DMS153 treated with DMSO at 0.1 percent for 48 hours (cell line): ENCODE measurements at regions not wholly inside any gene's neighbourhood (a gene's known extent, or its start where the extent isn't known, plus 50 kb on each side); places are given as distances from the start of the nearest gene placed in this dataset.
"Not testable (repeated sequence)": the region's sequence is repeated elsewhere in the genome, so short reads cannot be mapped to it uniquely, and the experiment has no call there.

Experiments used
- DNase-seq: peaks from one replicate; lab custom pipeline; 2025; ENCODE audit not compliant: unreplicated experiment; lab: John Stamatoyannopoulos, UW

GRCh38 chr11:13134886-13135285 lies 125.8 kb downstream of the RASSF10 start:
- DNase-seq, result no peak

- DNase-seq, result peak; percentile 58
Observed at GRCh38 chr11:13135385-13136271, 126.5 kb downstream of the RASSF10 start.

- DNase-seq, result no peak
Observed at GRCh38 chr11:13136272-13136596, 127.1 kb downstream of the RASSF10 start.

- DNase-seq, result no peak
Observed at GRCh38 chr11:13137844-13138301, 128.8 kb downstream of the RASSF10 start.

GRCh38 chr11:13139085-13139484 lies 130.0 kb downstream of the RASSF10 start:
- not testable (repeated sequence) for DNase-seq

GRCh38 chr11:13140028-13140870 lies 131.1 kb downstream of the RASSF10 start:
- peak; percentile 60 for DNase-seq

- no peak for DNase-seq
Observed at GRCh38 chr11:13140873-13141655, 131.9 kb downstream of the RASSF10 start.

GRCh38 chr11:13141731-13142709 lies 132.9 kb downstream of the RASSF10 start:
- no peak for DNase-seq

- no peak for DNase-seq
Observed at GRCh38 chr11:13143486-13144297, 133.9 kb upstream of the BMAL1 start.

- no peak for DNase-seq
Observed at GRCh38 chr11:13145461-13145860, 132.1 kb upstream of the BMAL1 start.

- no peak for DNase-seq
Observed at GRCh38 chr11:13149991-13150390, 127.6 kb upstream of the BMAL1 start.

- no peak for DNase-seq
Observed at GRCh38 chr11:13150487-13150886, 127.1 kb upstream of the BMAL1 start.

- DNase-seq, result no peak
Observed at GRCh38 chr11:13152264-13152663, 125.3 kb upstream of the BMAL1 start.

GRCh38 chr11:13152736-13153541 lies 124.7 kb upstream of the BMAL1 start:
- DNase-seq, result no peak

- DNase-seq, result not testable (repeated sequence)
Observed at GRCh38 chr11:13154374-13154773, 123.2 kb upstream of the BMAL1 start.

- DNase-seq, result no peak
Observed at GRCh38 chr11:13160346-13160745, 117.2 kb upstream of the BMAL1 start.

GRCh38 chr11:13160806-13161205 lies 116.8 kb upstream of the BMAL1 start:
- no peak for DNase-seq

GRCh38 chr11:13163158-13163557 lies 114.4 kb upstream of the BMAL1 start:
- DNase-seq, result no peak
